DMS 273 (cell line): ENCODE measurements at regions not wholly inside any gene's neighbourhood (a gene's known extent, or its start where the extent isn't known, plus 50 kb on each side); places are given as distances from the start of the nearest gene placed in this dataset.

Experiments
- DNase-seq: peaks from one replicate; lab custom pipeline; 2025; ENCODE audit not compliant: unreplicated experiment; lab: John Stamatoyannopoulos, UW

GRCh38 chr1:38270849-38271633 lies 224.4 kb upstream of the POU3F1 start:
- no peak for DNase-seq

GRCh38 chr1:38269923-38270848 lies 223.6 kb upstream of the POU3F1 start:
- no peak for DNase-seq

GRCh38 chr1:38268226-38268625 lies 221.6 kb upstream of the POU3F1 start:
- DNase-seq, result no peak

- no peak for DNase-seq
These were observed 220.7 kb upstream of the POU3F1 start for GRCh38 chr1:38267037-38268036.

- no peak for DNase-seq
These were observed 219.6 kb upstream of the POU3F1 start for GRCh38 chr1:38266197-38266520.

GRCh38 chr1:38265293-38266196 lies 219.0 kb upstream of the POU3F1 start:
- DNase-seq, result no peak

GRCh38 chr1:38263438-38263837 lies 216.8 kb upstream of the POU3F1 start:
- DNase-seq, result no peak

GRCh38 chr1:38261574-38261973 lies 215.0 kb upstream of the POU3F1 start:
- DNase-seq, result no peak

- DNase-seq, result no peak
These were observed 211.6 kb upstream of the POU3F1 start for GRCh38 chr1:38258085-38258627.

GRCh38 chr1:38257374-38257773 lies 210.8 kb upstream of the POU3F1 start:
- DNase-seq, result no peak

GRCh38 chr1:38256072-38256471 lies 209.5 kb upstream of the POU3F1 start:
- DNase-seq, result no peak

- no peak for DNase-seq
These were observed 206.7 kb upstream of the POU3F1 start for GRCh38 chr1:38253314-38253713.

- no peak for DNase-seq
These were observed 203.8 kb upstream of the POU3F1 start for GRCh38 chr1:38250356-38250755.

- no peak for DNase-seq
These were observed 202.4 kb upstream of the POU3F1 start for GRCh38 chr1:38249001-38249400.

GRCh38 chr1:38246955-38247952 lies 200.7 kb upstream of the POU3F1 start:
- DNase-seq, result no peak

- no peak for DNase-seq
These were observed 197.7 kb upstream of the POU3F1 start for GRCh38 chr1:38244218-38244845.

GRCh38 chr1:38243106-38243505 lies 196.5 kb upstream of the POU3F1 start:
- DNase-seq, result no peak

GRCh38 chr1:38242506-38242905 lies 195.9 kb upstream of the POU3F1 start:
- DNase-seq, result no peak
